ENCODE measurements at regions not wholly inside any gene's neighbourhood (a gene's known extent, or its start where the extent isn't known, plus 50 kb on each side); places are given as distances from the start of the nearest gene placed in this dataset.

- TF ChIP-seq CTCF (IDR thresholded peaks at IDR 0.05) (no peak), ZFX (IDR thresholded peaks at IDR 0.05; ENCODE audit: borderline replicate concordance) (no peak)
Measured at GRCh38 chr22:47295982-47296381, 533.5 kb downstream of the TBC1D22A start.
